ENCODE measurements at regions not wholly inside any gene's neighbourhood (a gene's known extent, or its start where the extent isn't known, plus 50 kb on each side); places are given as distances from the start of the nearest gene placed in this dataset.
A peak's percentile ranks its signal among the peaks of the same experiment; 100 is the strongest.

- DNase-seq (no peak), FAIRE-seq (no peak)
- intact Hi-C loops (cut with DNase I): no loop called here
Measured at GRCh38 chr10:121291376-121291775, 306.9 kb downstream of the FGFR2 start.

GRCh38 chr10:121291823-121292222 lies 306.4 kb downstream of the FGFR2 start:
- Histone ChIP-seq H3K27me3 (ENCODE audit: control insufficient read depth, insufficient read depth, low read length) (no peaks in the 10 kb centered on the region), H3K4me1 (ENCODE audit: control insufficient read depth in 2 of 3, insufficient read depth in 2 of 3, low read depth in 1 of 3, low read length in 3 of 3) (no peaks in the 10 kb centered on the region), H3K9me3 (ENCODE audit: control insufficient read depth in 2 of 3, insufficient read depth in 1 of 3, low read length in 3 of 3) (no peaks in the 10 kb centered on the region), H3K9ac (ENCODE audit: low read length in 3 of 3) (no peak overlapping the region), H3K36me3 (ENCODE audit: control insufficient read depth in 2 of 3, insufficient read depth in 3 of 3, low read length in 3 of 3) (no peaks in the 10 kb centered on the region), H3K4me3 (ENCODE audit: low read length in 3 of 3) (no peak overlapping the region), H3K27ac (ENCODE audit: low read depth in 2 of 2, low read length in 2 of 2) (no peak overlapping the region)
- no peak for TF ChIP-seq CTCF (IDR thresholded peaks at IDR 0.05; ENCODE audit: borderline replicate concordance, extremely low read depth, insufficient read depth)
- DNase-seq (no peak), FAIRE-seq (no peak)
- intact Hi-C loops (cut with DNase I): no loop called here

More at GRCh38 chr10:121291376-121291775, 306.9 kb downstream of the FGFR2 start:
- Histone ChIP-seq H3K4me1 (ENCODE audit: control insufficient read depth in 2 of 3, insufficient read depth in 2 of 3, low read depth in 1 of 3, low read length in 3 of 3) (no peaks in the 10 kb centered on the region), H3K4me3 (ENCODE audit: low read length in 3 of 3) (no peak overlapping the region), H3K27ac (ENCODE audit: low read depth in 2 of 2, low read length in 2 of 2) (no peak overlapping the region), H3K27me3 (ENCODE audit: control insufficient read depth, insufficient read depth, low read length) (no peaks in the 10 kb centered on the region), H3K9me3 (ENCODE audit: control insufficient read depth in 2 of 3, insufficient read depth in 1 of 3, low read length in 3 of 3) (no peaks in the 10 kb centered on the region), H3K9ac (ENCODE audit: low read length in 3 of 3) (no peak overlapping the region), H3K36me3 (ENCODE audit: control insufficient read depth in 2 of 3, insufficient read depth in 3 of 3, low read length in 3 of 3) (no peaks in the 10 kb centered on the region)
- TF ChIP-seq CTCF (IDR thresholded peaks at IDR 0.05; ENCODE audit: borderline replicate concordance, extremely low read depth, insufficient read depth): no peak

GRCh38 chr10:121292321-121292720 lies 305.9 kb downstream of the FGFR2 start:
- Histone ChIP-seq H3K27ac (ENCODE audit: low read depth in 2 of 2, low read length in 2 of 2) (no peak overlapping the region), H3K9ac (ENCODE audit: low read length in 3 of 3) (no peak overlapping the region), H3K27me3 (ENCODE audit: control insufficient read depth, insufficient read depth, low read length) (no peaks in the 10 kb centered on the region), H3K9me3 (ENCODE audit: control insufficient read depth in 2 of 3, insufficient read depth in 1 of 3, low read length in 3 of 3) (no peaks in the 10 kb centered on the region), H3K4me3 (ENCODE audit: low read length in 3 of 3) (no peak overlapping the region), H3K4me1 (ENCODE audit: control insufficient read depth in 2 of 3, insufficient read depth in 2 of 3, low read depth in 1 of 3, low read length in 3 of 3) (no peaks in the 10 kb centered on the region), H3K36me3 (ENCODE audit: control insufficient read depth in 2 of 3, insufficient read depth in 3 of 3, low read length in 3 of 3) (no peaks in the 10 kb centered on the region)
- TF ChIP-seq CTCF (IDR thresholded peaks at IDR 0.05; ENCODE audit: borderline replicate concordance, extremely low read depth, insufficient read depth): no peak
- FAIRE-seq (no peak), DNase-seq (no peak)
- intact Hi-C loops (cut with DNase I): no loop called here

GRCh38 chr10:121293110-121293509 lies 305.1 kb downstream of the FGFR2 start:
- Histone ChIP-seq H3K9me3 (ENCODE audit: control insufficient read depth in 2 of 3, insufficient read depth in 1 of 3, low read length in 3 of 3) (peaks cover 0 to 3% (median 0%) of the 10 kb centered on the region in 3 donors), H3K36me3 (ENCODE audit: control insufficient read depth in 2 of 3, insufficient read depth in 3 of 3, low read length in 3 of 3) (no peaks in the 10 kb centered on the region), H3K9ac (ENCODE audit: low read length in 3 of 3) (no peak overlapping the region), H3K27ac (ENCODE audit: low read depth in 2 of 2, low read length in 2 of 2) (no peak overlapping the region), H3K27me3 (ENCODE audit: control insufficient read depth, insufficient read depth, low read length) (no peaks in the 10 kb centered on the region), H3K4me1 (ENCODE audit: control insufficient read depth in 2 of 3, insufficient read depth in 2 of 3, low read depth in 1 of 3, low read length in 3 of 3) (no peaks in the 10 kb centered on the region), H3K4me3 (ENCODE audit: low read length in 3 of 3) (no peak overlapping the region)
- DNase-seq (peak in 2 of 5 donors; percentile 21 to 49), FAIRE-seq (no peak)
- TF ChIP-seq CTCF (IDR thresholded peaks at IDR 0.05; ENCODE audit: borderline replicate concordance, extremely low read depth, insufficient read depth): no peak
- intact Hi-C loops (cut with DNase I): no loop called here

All from kidney (tissue), 13 donors.